GM10266 (cell line): ENCODE measurements at regions not wholly inside any gene's neighbourhood (a gene's known extent, or its start where the extent isn't known, plus 50 kb on each side); places are given as distances from the start of the nearest gene placed in this dataset.

ENCODE experiments used
- DNase-seq: peaks from one replicate; pipeline ENCODE4 v3.0.0; 2012; ENCODE audit errors: extremely low spot score
- CTCF ChIP-seq: IDR thresholded peaks from 2 replicates; pipeline ENCODE4 v1.5.1; 2012; ENCODE audit warnings: mild to moderate bottlenecking, low read depth; ENCODE audit not compliant: control insufficient read depth, insufficient read depth; ENCODE audit errors: missing control alignments

GRCh38 chr2:7704296-7704865, 787.2 kb downstream of the RNF144A start:
- DNase-seq, result no peak
- TF ChIP-seq CTCF, result no peak

- TF ChIP-seq CTCF, result no peak
- no peak for DNase-seq
Observed at GRCh38 chr2:7706791-7707190, 789.6 kb downstream of the RNF144A start.

GRCh38 chr2:7707723-7708122, 790.5 kb downstream of the RNF144A start:
- no peak for DNase-seq
- TF ChIP-seq CTCF, result no peak

- no peak for TF ChIP-seq CTCF
- no peak for DNase-seq
Observed at GRCh38 chr2:7709907-7710306, 792.7 kb downstream of the RNF144A start.

- no peak for DNase-seq
- no peak for TF ChIP-seq CTCF
Observed at GRCh38 chr2:7711167-7711566, 794.0 kb downstream of the RNF144A start.

GRCh38 chr2:7719876-7720275, 802.7 kb downstream of the RNF144A start:
- TF ChIP-seq CTCF, result no peak
- no peak for DNase-seq

- no peak for DNase-seq
- TF ChIP-seq CTCF, result no peak
Observed at GRCh38 chr2:7721413-7721995, 804.3 kb downstream of the RNF144A start.
